ENCODE measurements at regions not wholly inside any gene's neighbourhood (a gene's known extent, or its start where the extent isn't known, plus 50 kb on each side); places are given as distances from the start of the nearest gene placed in this dataset.

GRCh38 chr10:130652964-130653578 is 516.9 kb downstream of the GLRX3 start:
- intact Hi-C loops (cut with micrococcal nuclease) (no loop called here), in situ Hi-C loops (cut with MboI; ENCODE audit: low sequenced_read_pairs) (no loop called here), dilution Hi-C loops (cut with HindIII; ENCODE audit: low sequenced_read_pairs, unreplicated experiment) (no loop called here)
- no peak overlapping the region for H4K5ac ChIP-seq (ENCODE audit: low read depth, low read length)
- H3K27ac ChIP-seq (ENCODE audit: insufficient read depth, low read length), result no peak overlapping the region
- no peak for ATAC-seq (ENCODE audit: low read depth)
- H3K56ac ChIP-seq (ENCODE audit: extremely low read depth, insufficient read depth, low read length), result no peak overlapping the region
- no peak overlapping the region for H3K23ac ChIP-seq (ENCODE audit: low read depth, low read length)
- ChIA-PET POLR2A (ENCODE audit: unreplicated experiment) (no interaction called here), CTCF (no interaction called here)
- no peak overlapping the region for H2AK5ac ChIP-seq (ENCODE audit: low read depth, low read length)
- H3K4ac ChIP-seq (ENCODE audit: low read depth, low read length), result no peak overlapping the region
- H3K79me1 ChIP-seq (ENCODE audit: low read depth in 1 of 2, low read length in 2 of 2), result no peaks in the 10 kb centered on the region
- TF ChIP-seq BHLHE40 (IDR thresholded peaks at IDR 0.05; ENCODE audit: low read depth, low read length) (no peak), MAFK (IDR thresholded peaks at IDR 0.05; ENCODE audit: low read depth, low read length) (no peak), SMC3 (IDR thresholded peaks at IDR 0.05; ENCODE audit: low read depth, low read length) (no peak), NFE2L2 (IDR thresholded peaks at IDR 0.05; ENCODE audit: low read depth, low read length) (no peak), USF2 (IDR thresholded peaks at IDR 0.05; ENCODE audit: low read depth, low read length) (no peak)
- no peak overlapping the region for H3K14ac ChIP-seq (replicated peaks; ENCODE audit: low read depth, low read length)
- 39% methylated on average over 5 of the region's 14 CpGs; no CpG with 5 or more reads in 1 of the 2 experiments for WGBS, 2 experiments (ENCODE audit: extremely low coverage in 2 of 2, insufficient read length in 1 of 2)
- no peaks in the 10 kb centered on the region for H3K36me3 ChIP-seq (ENCODE audit: control insufficient read depth, insufficient read depth, low read length)
- H4K20me1 ChIP-seq (ENCODE audit: insufficient read depth, low read length), result no peaks in the 10 kb centered on the region
- H3K27me3 ChIP-seq (ENCODE audit: control insufficient read depth, insufficient read depth, low read length), result no peaks in the 10 kb centered on the region
- no TSS peak for BruUV-seq (replicated peaks)
- no peak overlapping the region for H3K9ac ChIP-seq (ENCODE audit: low read depth, low read length)
- no peak overlapping the region for H2BK20ac ChIP-seq (ENCODE audit: low read depth, low read length)
- H4K8ac ChIP-seq (ENCODE audit: low read depth in 2 of 2, low read length in 2 of 2), result no peak overlapping the region
- H2AFZ ChIP-seq (replicated peaks; ENCODE audit: low read length, poor library complexity), result no peak overlapping the region
- no peak for DNase-seq
- H3K18ac ChIP-seq (ENCODE audit: low read depth, low read length), result no peak overlapping the region
- H3K9me1 ChIP-seq (ENCODE audit: insufficient read depth, low read length), result no peaks in the 10 kb centered on the region
- no peak overlapping the region for H3K4me2 ChIP-seq (ENCODE audit: low read depth, low read length)
- peaks cover 49% of the 10 kb centered on the region for H3K9me3 ChIP-seq (ENCODE audit: control insufficient read depth, insufficient read depth, low read length)
- H4K91ac ChIP-seq (ENCODE audit: insufficient read depth, low read depth, low read length), result no peak overlapping the region
- H2AK9ac ChIP-seq (replicated peaks; ENCODE audit: low read depth, low read length, poor library complexity), result no peak overlapping the region
- no peaks in the 10 kb centered on the region for H3K4me1 ChIP-seq (ENCODE audit: control insufficient read depth, insufficient read depth, low read length)
- H2BK5ac ChIP-seq (ENCODE audit: low read depth, low read length, poor library complexity, severe bottlenecking), result no peak overlapping the region
- no peak overlapping the region for H3K4me3 ChIP-seq (ENCODE audit: insufficient read depth, low read depth, low read length)
- H2BK120ac ChIP-seq (ENCODE audit: low read depth, low read length), result no peak overlapping the region
- H2BK15ac ChIP-seq (ENCODE audit: low read depth, low read length), result no peak overlapping the region
